H1 (cell line): ENCODE measurements at regions not wholly inside any gene's neighbourhood (a gene's known extent, or its start where the extent isn't known, plus 50 kb on each side); places are given as distances from the start of the nearest gene placed in this dataset.

Source experiments
- CTCF ChIA-PET: fragments of 300-600 bp; sonication (Branson Sonifier 250); formaldehyde crosslinking; loops from one replicate; lab custom pipeline; 2021; ENCODE audit not compliant: partially characterized antibody; lab: Charles Lee
- POLR2A ChIA-PET: fragments of 300-600 bp; sonication (Branson Sonifier 250); formaldehyde crosslinking; loops from one replicate; lab custom pipeline; 2021; ENCODE audit warnings: inconsistent platforms; ENCODE audit not compliant: partially characterized antibody; lab: Charles Lee
- DNase-seq, 2 experiments: peaks; one replicate each; pipeline versions ENCODE4 v3.0.0 to v3.0.0-alpha.2; 2010 to 2022; ENCODE audit warnings: low spot score in 2 of 2, low read depth in 1 of 2, mixed read lengths in 1 of 2
- FAIRE-seq: peaks from 2 replicates; lab custom pipeline; 2011; peaks lifted over from hg19 to GRCh38; lab: Jason Lieb, UNC
- H2AFZ ChIP-seq: 2 replicates; pipeline ENCODE4 v1.8.1; 2012; ENCODE audit warnings: low read length, inconsistent platforms
- H2AK5ac ChIP-seq: 2 replicates; pipeline ENCODE4 v1.6.1; 2013; ENCODE audit warnings: low read depth, low read length
- H2BK120ac ChIP-seq: replicated peaks from 2 replicates; pipeline ENCODE3; 2013; ENCODE audit warnings: low read depth, low read length, inconsistent platforms
- H2BK12ac ChIP-seq: 2 replicates; pipeline ENCODE4 v1.6.1; 2013; ENCODE audit warnings: low read depth, low read length
- H2BK15ac ChIP-seq: 2 replicates; pipeline ENCODE4 v1.6.1; 2013; ENCODE audit warnings: low read length
- H2BK20ac ChIP-seq: 2 replicates; pipeline ENCODE4 v1.6.1; 2013; ENCODE audit warnings: low read length
- H2BK5ac ChIP-seq: 2 replicates; pipeline ENCODE4 v1.6.1; 2013; ENCODE audit warnings: low read depth, low read length
- H3K14ac ChIP-seq: 2 replicates; pipeline ENCODE4 v1.6.1; 2013; ENCODE audit warnings: inconsistent platforms; ENCODE audit not compliant: insufficient read length
- H3K18ac ChIP-seq: 2 replicates; pipeline ENCODE4 v1.6.1; 2013; ENCODE audit warnings: low read length; ENCODE audit errors: extremely low read depth
- H3K23ac ChIP-seq: 2 replicates; pipeline ENCODE4 v1.6.1; 2013; ENCODE audit warnings: inconsistent platforms; ENCODE audit not compliant: insufficient read length
- H3K23me2 ChIP-seq: 2 replicates; pipeline ENCODE4 v1.6.1; 2013; ENCODE audit warnings: low read depth, low read length
- H3K27ac ChIP-seq: 2 replicates; pipeline ENCODE4 v1.6.1; 2011; ENCODE audit warnings: low read depth, low read length, inconsistent platforms
- H3K27me3 ChIP-seq, 4 experiments: replicated peaks in 1 of 4; 1 replicate in 1 of 4; 2 replicates in 3 of 4; pipeline versions ENCODE4 v1.6.1 to v1.8.1; 2011 to 2013; ENCODE audit warnings: low read length in 3 of 4, mild to moderate bottlenecking in 3 of 4, inconsistent platforms in 2 of 4, mixed read lengths in 2 of 4, moderate library complexity in 1 of 4; ENCODE audit not compliant: control insufficient read depth in 3 of 4, insufficient read depth in 3 of 4; ENCODE audit errors: extremely low read depth in 1 of 4
- H3K36me3 ChIP-seq, 4 experiments: 2 replicates each; pipeline versions ENCODE4 v1.6.1 to v1.8.1; 2011 to 2013; ENCODE audit warnings: mild to moderate bottlenecking in 4 of 4, low read length in 3 of 4, moderate library complexity in 2 of 4, control low read depth in 1 of 4, inconsistent platforms in 1 of 4; ENCODE audit not compliant: insufficient read depth in 4 of 4, control insufficient read depth in 2 of 4
- H3K4ac ChIP-seq: replicated peaks from 2 replicates; pipeline ENCODE3; 2013; ENCODE audit warnings: low read length, low read depth, mixed read lengths, inconsistent platforms; ENCODE audit not compliant: insufficient read length
- H3K4me1 ChIP-seq, 4 experiments: replicated peaks in 1 of 4; 1 replicate in 1 of 4; 2 replicates in 3 of 4; pipeline versions ENCODE4 v1.6.1 to v1.8.1; 2011 to 2013; ENCODE audit warnings: low read length in 3 of 4, inconsistent platforms in 2 of 4, mixed read lengths in 1 of 4; ENCODE audit not compliant: insufficient read depth in 4 of 4, control insufficient read depth in 3 of 4
- H3K4me2 ChIP-seq, 2 experiments: 2 replicates each; pipeline versions ENCODE4 v1.6.1 to v1.8.1; 2011 to 2013; ENCODE audit warnings: low read depth in 2 of 2, low read length in 2 of 2, control low read depth in 1 of 2, inconsistent platforms in 1 of 2, mild to moderate bottlenecking in 1 of 2; ENCODE audit not compliant: insufficient read depth in 1 of 2
- H3K4me3 ChIP-seq, 4 experiments: fragments of 200-600, 300-600 bp in 1 of 4; sonication (generic), shearing (Covaris generic), sonication (Bioruptor Twin) in 1 of 4; 2 replicates each; pipeline versions ENCODE4 v1.5.1 to v1.8.1; 2011 to 2016; ENCODE audit warnings: low read length in 4 of 4, low read depth in 3 of 4, control low read depth in 2 of 4, inconsistent platforms in 2 of 4, mild to moderate bottlenecking in 2 of 4, mixed read lengths in 1 of 4, moderate library complexity in 1 of 4; ENCODE audit not compliant: insufficient read depth in 2 of 4; ENCODE audit errors: extremely low read depth in 1 of 4
- H3K56ac ChIP-seq: replicated peaks from 2 replicates; pipeline ENCODE3; 2013; ENCODE audit warnings: low read depth, mild to moderate bottlenecking, mixed read lengths, low read length, inconsistent platforms; ENCODE audit not compliant: insufficient read length
- H3K79me1 ChIP-seq: 2 replicates; pipeline ENCODE4 v1.6.1; 2013; ENCODE audit warnings: low read depth, low read length, control low read depth
- H3K79me2 ChIP-seq, 2 experiments: 2 replicates each; pipeline versions ENCODE4 v1.6.1 to v1.8.1; 2012 to 2013; ENCODE audit warnings: low read length in 2 of 2, mild to moderate bottlenecking in 2 of 2, inconsistent platforms in 1 of 2; ENCODE audit not compliant: insufficient read depth in 2 of 2, control insufficient read depth in 1 of 2
- H3K9ac ChIP-seq, 4 experiments: replicated peaks in 1 of 4; 1 replicate in 1 of 4; 2 replicates in 3 of 4; pipeline versions ENCODE4 v1.6.1 to v1.8.1; 2011 to 2013; ENCODE audit warnings: low read depth in 3 of 4, low read length in 3 of 4, control low read depth in 2 of 4, mild to moderate bottlenecking in 2 of 4, moderate library complexity in 2 of 4, inconsistent platforms in 1 of 4; ENCODE audit errors: extremely low read depth in 1 of 4
- H3K9me3 ChIP-seq, 2 experiments: 2 replicates each; pipeline versions ENCODE4 v1.6.1 to v1.8.1; 2012 to 2013; ENCODE audit warnings: mild to moderate bottlenecking in 2 of 2, moderate library complexity in 2 of 2, control low read depth in 1 of 2, inconsistent platforms in 1 of 2, low read depth in 1 of 2, low read length in 1 of 2, mixed read lengths in 1 of 2; ENCODE audit not compliant: insufficient read depth in 2 of 2
- H4K20me1 ChIP-seq, 2 experiments: replicated peaks in 1 of 2; 2 replicates each; pipeline versions ENCODE3 to v1.8.1; 2011 to 2013; ENCODE audit warnings: inconsistent platforms in 2 of 2, low read length in 2 of 2, mild to moderate bottlenecking in 1 of 2; ENCODE audit not compliant: insufficient read depth in 2 of 2, control insufficient read depth in 1 of 2
- H4K5ac ChIP-seq: 2 replicates; pipeline ENCODE4 v1.6.1; 2013; ENCODE audit warnings: low read length, low read depth, mixed read lengths, inconsistent platforms; ENCODE audit not compliant: insufficient read length
- H4K8ac ChIP-seq: 2 replicates; pipeline ENCODE4 v1.8.0; 2013; ENCODE audit warnings: mild to moderate bottlenecking, moderate library complexity, low read length, inconsistent platforms; ENCODE audit not compliant: insufficient read depth; ENCODE audit errors: extremely low read depth
- H4K91ac ChIP-seq: replicated peaks from 2 replicates; pipeline ENCODE3; 2013; ENCODE audit warnings: low read length, mixed read lengths, inconsistent platforms; ENCODE audit not compliant: insufficient read length
- SAP30 ChIP-seq: fragments of 300-600 bp; sonication (generic); IDR thresholded peaks from 2 replicates; pipeline ENCODE4 v1.7.1; 2012; ENCODE audit warnings: low read length, moderate library complexity, mild to moderate bottlenecking, inconsistent platforms; ENCODE audit not compliant: insufficient read depth, insufficient replicate concordance
- SUZ12 ChIP-seq: fragments of 200-600 bp; sonication (generic); IDR thresholded peaks from 2 replicates; pipeline ENCODE4 v1.6.1; 2012; ENCODE audit warnings: mild to moderate bottlenecking, inconsistent platforms, low read length, moderate library complexity, mixed read lengths
- TBP ChIP-seq: IDR thresholded peaks from 2 replicates; pipeline ENCODE4 v1.6.1; 2011; ENCODE audit warnings: low read depth, low read length, improper control_type of control experiment

GRCh38 chr14:43765474-43765873, 741.6 kb downstream of the FSCB start:
- H2BK12ac ChIP-seq, result no peak overlapping the region
- no peaks in the 10 kb centered on the region for H3K36me3 ChIP-seq
- H2BK5ac ChIP-seq, result no peak overlapping the region
- H4K20me1 ChIP-seq, result no peaks in the 10 kb centered on the region
- CTCF ChIA-PET, result interaction anchor here (1.0 kb wide), 1 partner anchor 1081 kb away, joined by 3 read pairs; no protein-coding TSS in a partner anchor
- TF ChIP-seq TBP, result no peak
- TF ChIP-seq SAP30, result no peak
- no peak for TF ChIP-seq SUZ12
- no peaks in the 10 kb centered on the region for H3K27me3 ChIP-seq
- DNase-seq, result no peak
- H3K23ac ChIP-seq, result no peak overlapping the region
- H3K4me2 ChIP-seq, result no peak overlapping the region
- no peak for FAIRE-seq
- no peak overlapping the region for H4K8ac ChIP-seq
- H4K5ac ChIP-seq, result no peak overlapping the region
- no peak overlapping the region for H3K9ac ChIP-seq
- POLR2A ChIA-PET, result no interaction called here
- H3K79me1 ChIP-seq, result no peaks in the 10 kb centered on the region
- H3K56ac ChIP-seq, result no peak overlapping the region
- H3K4me1 ChIP-seq, result no peaks in the 10 kb centered on the region
- H3K14ac ChIP-seq, result no peak overlapping the region
- no peaks in the 10 kb centered on the region for H3K79me2 ChIP-seq
- H3K23me2 ChIP-seq, result no peaks in the 10 kb centered on the region
- H2AK5ac ChIP-seq, result no peak overlapping the region
- no peak overlapping the region for H3K4ac ChIP-seq
- H3K4me3 ChIP-seq, result no peak overlapping the region
- H3K27ac ChIP-seq, result no peak overlapping the region
- H2AFZ ChIP-seq, result 0 out of 2 replicates have a peak overlapping the region, but pooled peaks have one; percentile 8
- no peak overlapping the region for H2BK15ac ChIP-seq
- H2BK120ac ChIP-seq, result no peak overlapping the region
- no peak overlapping the region for H2BK20ac ChIP-seq
- H3K9me3 ChIP-seq, result no peaks in the 10 kb centered on the region
- H3K18ac ChIP-seq, result no peak overlapping the region
- no peak overlapping the region for H4K91ac ChIP-seq
